Activated naive CD4-positive, alpha-beta T cell treated with anti-CD3 and anti-CD28 coated beads, Interleukin-2, amount 10 ng/mL, durations not matched to agents 7 days and 5 days (primary cell): ENCODE measurements at regions not wholly inside any gene's neighbourhood (a gene's known extent, or its start where the extent isn't known, plus 50 kb on each side); places are given as distances from the start of the nearest gene placed in this dataset.

ENCODE experiments used
- CTCF ChIA-PET: fragments of 350-600 bp; sonication (Branson Sonifier 250); formaldehyde crosslinking; loops from one replicate; lab custom pipeline; 2021; ENCODE audit warnings: antibody characterized with exemption; lab: Charles Lee
- DNase-seq: peaks from one replicate; pipeline ENCODE4 v3.0.0-alpha.2; 2020
- H3K27ac Mint-ChIP-seq: one replicate; pipeline ENCODE4 v1.8.0; 2021; ENCODE audit warnings: mild to moderate bottlenecking, moderate library complexity, mixed read lengths
- H3K27me3 Mint-ChIP-seq: one replicate; pipeline ENCODE4 v1.8.0; 2021; ENCODE audit warnings: mild to moderate bottlenecking, mixed read lengths
- H3K36me3 Mint-ChIP-seq: one replicate; pipeline ENCODE4 v1.8.0; 2021; ENCODE audit warnings: mixed read lengths
- H3K4me1 Mint-ChIP-seq: one replicate; pipeline ENCODE4 v1.8.0; 2021; ENCODE audit warnings: mixed read lengths
- H3K4me3 Mint-ChIP-seq: one replicate; pipeline ENCODE4 v1.8.0; 2021; ENCODE audit warnings: mild to moderate bottlenecking, moderate library complexity, mixed read lengths
- H3K9me3 Mint-ChIP-seq: one replicate; pipeline ENCODE4 v1.8.0; 2021; ENCODE audit warnings: mixed read lengths

GRCh38 chr11:23497040-23497439, 636.8 kb upstream of the CCDC179 start:
- Mint-ChIP-seq H3K4me3 (no peak overlapping the region), H3K27ac (no peak overlapping the region), H3K27me3 (no peaks in the 10 kb centered on the region), H3K4me1 (no peaks in the 10 kb centered on the region), H3K36me3 (no peaks in the 10 kb centered on the region), H3K9me3 (peaks cover 2% of the 10 kb centered on the region)
- CTCF ChIA-PET = no interaction called here
- no peak for DNase-seq

GRCh38 chr11:23502389-23502788, 642.1 kb upstream of the CCDC179 start:
- no peak overlapping the region for H3K4me3 Mint-ChIP-seq
- no peak overlapping the region for H3K27ac Mint-ChIP-seq
- DNase-seq = no peak
- H3K36me3 Mint-ChIP-seq = no peaks in the 10 kb centered on the region
- peaks cover 3% of the 10 kb centered on the region for H3K9me3 Mint-ChIP-seq
- no peaks in the 10 kb centered on the region for H3K4me1 Mint-ChIP-seq
- CTCF ChIA-PET = no interaction called here
- H3K27me3 Mint-ChIP-seq = no peaks in the 10 kb centered on the region

- H3K27ac Mint-ChIP-seq = no peak overlapping the region
- H3K36me3 Mint-ChIP-seq = no peaks in the 10 kb centered on the region
- H3K9me3 Mint-ChIP-seq = peaks cover 5% of the 10 kb centered on the region
- DNase-seq = no peak
- no peaks in the 10 kb centered on the region for H3K27me3 Mint-ChIP-seq
- H3K4me3 Mint-ChIP-seq = no peak overlapping the region
- CTCF ChIA-PET = no interaction called here
- H3K4me1 Mint-ChIP-seq = no peaks in the 10 kb centered on the region
Observed at GRCh38 chr11:23502826-23503225, 642.6 kb upstream of the CCDC179 start.

- no peak overlapping the region for H3K27ac Mint-ChIP-seq
- no peaks in the 10 kb centered on the region for H3K27me3 Mint-ChIP-seq
- no peaks in the 10 kb centered on the region for H3K36me3 Mint-ChIP-seq
- H3K4me3 Mint-ChIP-seq = no peak overlapping the region
- CTCF ChIA-PET = no interaction called here
- peaks cover 5% of the 10 kb centered on the region for H3K9me3 Mint-ChIP-seq
- no peak for DNase-seq
- no peaks in the 10 kb centered on the region for H3K4me1 Mint-ChIP-seq
Observed at GRCh38 chr11:23509023-23509422, 648.7 kb upstream of the CCDC179 start.

- Mint-ChIP-seq H3K27ac (no peak overlapping the region), H3K36me3 (no peaks in the 10 kb centered on the region), H3K4me1 (no peaks in the 10 kb centered on the region), H3K27me3 (no peaks in the 10 kb centered on the region), H3K4me3 (no peak overlapping the region), H3K9me3 (peaks cover 5% of the 10 kb centered on the region)
- DNase-seq = no peak
- CTCF ChIA-PET = interaction anchor here (0.7 kb wide), 1 partner anchor 465 kb away, joined by 3 read pairs; no protein-coding TSS in a partner anchor
Observed at GRCh38 chr11:23509821-23510220, 649.5 kb upstream of the CCDC179 start.

- CTCF ChIA-PET = no interaction called here
- H3K36me3 Mint-ChIP-seq = no peaks in the 10 kb centered on the region
Observed at GRCh38 chr11:23519194-23519593, 658.9 kb upstream of the CCDC179 start.

GRCh38 chr11:23520226-23520960, 660.1 kb upstream of the CCDC179 start:
- H3K4me3 Mint-ChIP-seq = no peak overlapping the region
- no peaks in the 10 kb centered on the region for H3K36me3 Mint-ChIP-seq
- CTCF ChIA-PET = interaction anchor here (0.9 kb wide), 1 partner anchor 19 kb away, joined by 3 read pairs; no protein-coding TSS in a partner anchor
- H3K4me1 Mint-ChIP-seq = no peaks in the 10 kb centered on the region
- no peak for DNase-seq
- no peaks in the 10 kb centered on the region for H3K9me3 Mint-ChIP-seq
- H3K27ac Mint-ChIP-seq = no peak overlapping the region
- no peaks in the 10 kb centered on the region for H3K27me3 Mint-ChIP-seq

More at GRCh38 chr11:23519194-23519593, 658.9 kb upstream of the CCDC179 start:
- no peak overlapping the region for H3K4me3 Mint-ChIP-seq
- H3K27ac Mint-ChIP-seq = no peak overlapping the region
- no peak for DNase-seq
- no peaks in the 10 kb centered on the region for H3K9me3 Mint-ChIP-seq
- no peaks in the 10 kb centered on the region for H3K27me3 Mint-ChIP-seq
- no peaks in the 10 kb centered on the region for H3K4me1 Mint-ChIP-seq

GRCh38 chr11:23536907-23537306, 676.6 kb upstream of the CCDC179 start:
- no peaks in the 10 kb centered on the region for H3K36me3 Mint-ChIP-seq
- H3K4me1 Mint-ChIP-seq = no peaks in the 10 kb centered on the region
- H3K9me3 Mint-ChIP-seq = peaks cover 2% of the 10 kb centered on the region
- DNase-seq = no peak
- no peaks in the 10 kb centered on the region for H3K27me3 Mint-ChIP-seq
- no peak overlapping the region for H3K4me3 Mint-ChIP-seq
- CTCF ChIA-PET = no interaction called here
- H3K27ac Mint-ChIP-seq = no peak overlapping the region

- Mint-ChIP-seq H3K9me3 (no peaks in the 10 kb centered on the region), H3K36me3 (no peaks in the 10 kb centered on the region), H3K27ac (no peak overlapping the region), H3K27me3 (no peaks in the 10 kb centered on the region), H3K4me1 (no peaks in the 10 kb centered on the region), H3K4me3 (no peak overlapping the region)
- DNase-seq = no peak
- CTCF ChIA-PET = interaction anchor here (0.8 to 1.1 kb wide), 2 partner anchors 14 to 18 kb away, joined by 3 read pairs; no protein-coding TSS in a partner anchor
Observed at GRCh38 chr11:23539556-23539955, 679.3 kb upstream of the CCDC179 start.

- CTCF ChIA-PET = interaction anchor here (1.1 kb wide), 1 partner anchor 14 kb away, joined by 3 read pairs; no protein-coding TSS in a partner anchor
Observed at GRCh38 chr11:23540101-23540561, 679.9 kb upstream of the CCDC179 start.

GRCh38 chr11:23542189-23542588, 681.9 kb upstream of the CCDC179 start:
- no peak overlapping the region for H3K27ac Mint-ChIP-seq
- no peak overlapping the region for H3K4me3 Mint-ChIP-seq
- no peaks in the 10 kb centered on the region for H3K9me3 Mint-ChIP-seq
- H3K36me3 Mint-ChIP-seq = no peaks in the 10 kb centered on the region
- no peaks in the 10 kb centered on the region for H3K4me1 Mint-ChIP-seq
- no peaks in the 10 kb centered on the region for H3K27me3 Mint-ChIP-seq
- no peak for DNase-seq
- CTCF ChIA-PET = interaction anchor here (0.6 kb wide), 1 partner anchor 11 kb away, joined by 3 read pairs; no protein-coding TSS in a partner anchor

More at GRCh38 chr11:23540101-23540561, 679.9 kb upstream of the CCDC179 start:
- no peaks in the 10 kb centered on the region for H3K36me3 Mint-ChIP-seq
- no peaks in the 10 kb centered on the region for H3K4me1 Mint-ChIP-seq
- H3K4me3 Mint-ChIP-seq = no peak overlapping the region
- no peak for DNase-seq
- H3K27ac Mint-ChIP-seq = no peak overlapping the region
- no peaks in the 10 kb centered on the region for H3K27me3 Mint-ChIP-seq
- no peaks in the 10 kb centered on the region for H3K9me3 Mint-ChIP-seq

- no peak for DNase-seq
- Mint-ChIP-seq H3K4me3 (no peak overlapping the region), H3K4me1 (no peaks in the 10 kb centered on the region), H3K36me3 (no peaks in the 10 kb centered on the region), H3K27ac (no peak overlapping the region), H3K27me3 (no peaks in the 10 kb centered on the region), H3K9me3 (no peaks in the 10 kb centered on the region)
- CTCF ChIA-PET = no interaction called here
Observed at GRCh38 chr11:23542816-23543215, 682.5 kb upstream of the CCDC179 start.

GRCh38 chr11:23543651-23544222, 683.5 kb upstream of the CCDC179 start:
- Mint-ChIP-seq H3K27me3 (no peaks in the 10 kb centered on the region), H3K4me1 (no peaks in the 10 kb centered on the region), H3K27ac (no peak overlapping the region), H3K9me3 (no peaks in the 10 kb centered on the region), H3K36me3 (no peaks in the 10 kb centered on the region), H3K4me3 (no peak overlapping the region)
- CTCF ChIA-PET = no interaction called here
- no peak for DNase-seq

GRCh38 chr11:23551706-23552105, 691.4 kb upstream of the CCDC179 start:
- no peak overlapping the region for H3K4me3 Mint-ChIP-seq
- no peak for DNase-seq
- H3K27ac Mint-ChIP-seq = no peak overlapping the region
- no peaks in the 10 kb centered on the region for H3K27me3 Mint-ChIP-seq
- H3K9me3 Mint-ChIP-seq = peaks cover 3% of the 10 kb centered on the region
- CTCF ChIA-PET = no interaction called here
- no peaks in the 10 kb centered on the region for H3K36me3 Mint-ChIP-seq
- H3K4me1 Mint-ChIP-seq = no peaks in the 10 kb centered on the region

- CTCF ChIA-PET = interaction anchor here (0.6 to 1.2 kb wide), 3 partner anchors 12 to 479 kb away, joined by 3 read pairs; no protein-coding TSS in a partner anchor
- Mint-ChIP-seq H3K27me3 (no peaks in the 10 kb centered on the region), H3K9me3 (peaks cover 3% of the 10 kb centered on the region), H3K36me3 (no peaks in the 10 kb centered on the region), H3K27ac (no peak overlapping the region), H3K4me3 (no peak overlapping the region), H3K4me1 (no peaks in the 10 kb centered on the region)
- no peak for DNase-seq
Observed at GRCh38 chr11:23554002-23554401, 693.7 kb upstream of the CCDC179 start.
